Keratinocyte (primary cell): ENCODE measurements at regions not wholly inside any gene's neighbourhood (a gene's known extent, or its start where the extent isn't known, plus 50 kb on each side); places are given as distances from the start of the nearest gene placed in this dataset.

ENCODE experiments used
- DNase-seq: peaks from one replicate; pipeline ENCODE4 v3.0.0-alpha.2; 2011; ENCODE audit warnings: low read depth, missing footprints, low spot score
- FAIRE-seq: peaks from 2 replicates; lab custom pipeline; 2011; peaks lifted over from hg19 to GRCh38; lab: Jason Lieb, UNC
- H2AFZ ChIP-seq: 2 replicates; pipeline ENCODE4 v1.6.0; 2012; ENCODE audit warnings: low read length, control low read depth, inconsistent platforms; ENCODE audit not compliant: control insufficient read depth
- H3K27ac ChIP-seq: 2 replicates; pipeline ENCODE4 v1.5.1; 2011; ENCODE audit warnings: low read length; ENCODE audit not compliant: control insufficient read depth, insufficient read depth
- H3K27me3 ChIP-seq: 3 replicates; pipeline ENCODE4 v1.6.0; 2011; ENCODE audit warnings: low read length; ENCODE audit not compliant: control insufficient read depth, insufficient read depth; ENCODE audit errors: extremely low read depth
- H3K36me3 ChIP-seq, 2 experiments: 2 replicates in 1 of 2; 3 replicates in 1 of 2; pipeline ENCODE4 v1.5.1; 2011; ENCODE audit warnings: low read length in 2 of 2, mild to moderate bottlenecking in 1 of 2; ENCODE audit not compliant: control insufficient read depth in 2 of 2, insufficient read depth in 2 of 2; ENCODE audit errors: extremely low read depth in 1 of 2
- H3K4me1 ChIP-seq: 3 replicates; pipeline ENCODE4 v1.5.1; 2011; ENCODE audit warnings: low read length; ENCODE audit not compliant: control insufficient read depth, insufficient read depth; ENCODE audit errors: extremely low read depth
- H3K4me2 ChIP-seq: 3 replicates; pipeline ENCODE4 v1.6.0; 2011; ENCODE audit warnings: low read depth, low read length; ENCODE audit not compliant: control insufficient read depth, insufficient read depth; ENCODE audit errors: extremely low read depth
- H3K4me3 ChIP-seq, 3 experiments: fragments of 200-600 bp in 1 of 3; sonication (generic) in 1 of 3; 2 replicates in 2 of 3; 3 replicates in 1 of 3; pipeline ENCODE4 v1.5.1; 2011 to 2016; ENCODE audit warnings: low read length in 3 of 3, mild to moderate bottlenecking in 3 of 3, control low read depth in 2 of 3, inconsistent platforms in 1 of 3, low read depth in 1 of 3, mixed read lengths in 1 of 3, mixed run types in 1 of 3, moderate library complexity in 1 of 3; ENCODE audit not compliant: control insufficient read depth in 2 of 3, insufficient read depth in 2 of 3; ENCODE audit errors: extremely low read depth in 1 of 3
- H3K79me2 ChIP-seq: 2 replicates; pipeline ENCODE4 v1.6.0; 2012; ENCODE audit warnings: low read length; ENCODE audit not compliant: control insufficient read depth, insufficient read depth
- H3K9ac ChIP-seq: 3 replicates; pipeline ENCODE4 v1.6.0; 2011; ENCODE audit warnings: low read length; ENCODE audit not compliant: control insufficient read depth, insufficient read depth; ENCODE audit errors: extremely low read depth
- H3K9me1 ChIP-seq: 3 replicates; pipeline ENCODE4 v1.6.0; 2011; ENCODE audit warnings: low read length; ENCODE audit not compliant: control insufficient read depth, insufficient read depth; ENCODE audit errors: extremely low read depth
- H3K9me3 ChIP-seq: 2 replicates; pipeline ENCODE4 v1.5.1; 2012; ENCODE audit warnings: low read depth, low read length; ENCODE audit not compliant: control insufficient read depth
- H4K20me1 ChIP-seq: 3 replicates; pipeline ENCODE4 v1.6.0; 2011; ENCODE audit warnings: low read length; ENCODE audit not compliant: control insufficient read depth, insufficient read depth; ENCODE audit errors: extremely low read depth
- CTCF ChIP-seq, 3 experiments: IDR thresholded peaks in 1 of 3; conservative IDR thresholded peaks in 1 of 3; optimal IDR thresholded peaks in 1 of 3; 2 replicates in 2 of 3; 3 replicates in 1 of 3; pipeline versions ENCODE3 to v1.5.1; 2011; ENCODE audit warnings: low read length in 3 of 3, mild to moderate bottlenecking in 3 of 3, moderate library complexity in 2 of 3, control low read depth in 1 of 3, inconsistent platforms in 1 of 3; ENCODE audit not compliant: insufficient read depth in 2 of 3; ENCODE audit errors: extremely low read depth in 1 of 3
- EZH2 ChIP-seq: IDR thresholded peaks from one replicate; pipeline ENCODE4 v1.6.1; 2012; ENCODE audit warnings: inconsistent platforms, mild to moderate bottlenecking, low read length, moderate library complexity
- dilution Hi-C: fragments of 300-500 bp; cut with MboI; formaldehyde crosslinking; loops from one replicate; pipeline ENCODE4 v1.7.0; 2020; ENCODE audit warnings: low sequenced_read_pairs; ENCODE audit not compliant: extremely low pct_ligation_motif_present

DNA sequence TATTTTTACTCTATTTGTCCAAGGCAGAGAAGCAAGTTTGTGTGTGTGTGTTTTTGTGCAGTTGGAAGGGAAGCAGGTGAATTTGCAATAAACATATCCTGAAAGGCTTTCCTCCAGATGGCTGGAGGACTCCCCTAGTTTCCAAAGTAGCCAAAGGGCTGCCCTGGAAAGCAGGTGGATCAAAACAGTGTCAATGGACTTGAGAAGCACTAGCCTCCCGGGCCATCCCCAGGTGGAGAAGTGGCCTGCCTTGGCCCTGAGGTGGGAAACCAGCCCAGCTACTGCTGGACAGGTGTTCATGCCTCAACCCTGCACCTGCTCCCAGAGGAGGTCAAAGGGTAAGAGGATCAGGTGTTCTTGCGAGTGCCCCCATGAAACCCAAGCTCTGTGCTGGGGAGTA, 1046.9 kb downstream of the VRK1 start:
- Histone ChIP-seq H3K4me1 (no peaks in the 10 kb centered on the region), H2AFZ (no peak overlapping the region), H3K36me3 (no peaks in the 10 kb centered on the region), H3K4me3 (no peak overlapping the region), H3K4me2 (no peak overlapping the region), H3K9me1 (no peaks in the 10 kb centered on the region), H3K27me3 (no peaks in the 10 kb centered on the region), H3K27ac (no peak overlapping the region), H3K9ac (no peak overlapping the region), H3K9me3 (no peaks in the 10 kb centered on the region), H4K20me1 (no peaks in the 10 kb centered on the region), H3K79me2 (no peaks in the 10 kb centered on the region)
- dilution Hi-C loops, result no loop called here
- no peak for TF ChIP-seq CTCF (optimal IDR thresholded peaks at IDR 0.05 in 1 of 3, IDR thresholded peaks at IDR 0.05 in 1 of 3, conservative IDR thresholded peaks at IDR 0.05 in 1 of 3; ENCODE audit: extremely low read depth in 1 of 3, insufficient read depth in 2 of 3, low read length in 3 of 3)
- no peak for TF ChIP-seq EZH2
- DNase-seq, result no peak
- FAIRE-seq, result no peak

- Histone ChIP-seq H3K79me2 (no peaks in the 10 kb centered on the region), H4K20me1 (no peaks in the 10 kb centered on the region), H3K27me3 (no peaks in the 10 kb centered on the region), H2AFZ (no peak overlapping the region), H3K27ac (no peak overlapping the region), H3K4me3 (no peak overlapping the region), H3K9me1 (no peaks in the 10 kb centered on the region), H3K9me3 (no peaks in the 10 kb centered on the region), H3K4me2 (no peak overlapping the region), H3K36me3 (no peaks in the 10 kb centered on the region), H3K4me1 (no peaks in the 10 kb centered on the region), H3K9ac (no peak overlapping the region)
- FAIRE-seq (no peak), DNase-seq (no peak)
- dilution Hi-C loops, result no loop called here
- no peak for TF ChIP-seq EZH2
Measured at GRCh38 chr14:97846156-97846555, 1049.0 kb downstream of the VRK1 start.

- H2AFZ ChIP-seq, result no peak overlapping the region
- dilution Hi-C loops, result no loop called here
- H3K9me3 ChIP-seq, result no peaks in the 10 kb centered on the region
- no peak for TF ChIP-seq EZH2
- TF ChIP-seq CTCF (optimal IDR thresholded peaks at IDR 0.05 in 1 of 3, IDR thresholded peaks at IDR 0.05 in 1 of 3, conservative IDR thresholded peaks at IDR 0.05 in 1 of 3; ENCODE audit: extremely low read depth in 1 of 3, insufficient read depth in 2 of 3, low read length in 3 of 3), result no peak
- DNase-seq, result no peak
- no peaks in the 10 kb centered on the region for H4K20me1 ChIP-seq
- no peak overlapping the region for H3K27ac ChIP-seq
- H3K9me1 ChIP-seq, result no peaks in the 10 kb centered on the region
- no peaks in the 10 kb centered on the region for H3K27me3 ChIP-seq
- H3K4me3 ChIP-seq, result no peak overlapping the region
- H3K9ac ChIP-seq, result no peak overlapping the region
- H3K4me2 ChIP-seq, result no peak overlapping the region
- peak; percentile 55 for FAIRE-seq
- H3K79me2 ChIP-seq, result no peaks in the 10 kb centered on the region
- no peaks in the 10 kb centered on the region for H3K36me3 ChIP-seq
- H3K4me1 ChIP-seq, result no peaks in the 10 kb centered on the region
Measured at GRCh38 chr14:97848317-97848980, 1051.3 kb downstream of the VRK1 start.
